Lung (tissue), 11 donors: ENCODE measurements at regions not wholly inside any gene's neighbourhood (a gene's known extent, or its start where the extent isn't known, plus 50 kb on each side); places are given as distances from the start of the nearest gene placed in this dataset.

ENCODE experiments used
- ATAC-seq: fragments of 200-7000 bp; cut with Tn5 transposase; one replicate; pipeline ENCODE4 v1.9.1; 2020; ENCODE audit warnings: moderate number of reproducible peaks; ENCODE audit not compliant: insufficient read depth, low FRiP score
- DNase-seq, 3 donors: peaks; one replicate each; pipeline ENCODE4 v3.0.0-alpha.2; 2013 to 2017
- H3K27ac ChIP-seq, 2 donors: one replicate each; pipeline ENCODE4 v1.5.1; 2013; ENCODE audit warnings: mild to moderate bottlenecking in 2 of 2, moderate library complexity in 2 of 2, control low read depth in 1 of 2, inconsistent platforms in 1 of 2, low read depth in 1 of 2, low read length in 1 of 2
- H3K27me3 ChIP-seq, 3 donors: one replicate each; pipeline ENCODE4 v1.5.1; 2013; ENCODE audit warnings: low read length in 2 of 3; ENCODE audit not compliant: control insufficient read depth in 3 of 3, insufficient read depth in 3 of 3
- H3K36me3 ChIP-seq, 4 donors: one replicate each; pipeline ENCODE4 v1.5.1; 2013; ENCODE audit warnings: low read length in 4 of 4, mild to moderate bottlenecking in 1 of 4, moderate library complexity in 1 of 4; ENCODE audit not compliant: control insufficient read depth in 4 of 4, insufficient read depth in 4 of 4
- H3K4me1 ChIP-seq, 5 donors: one replicate each; pipeline ENCODE4 v1.5.1; 2013; ENCODE audit warnings: low read length in 5 of 5, mild to moderate bottlenecking in 2 of 5, moderate library complexity in 1 of 5; ENCODE audit not compliant: control insufficient read depth in 5 of 5, insufficient read depth in 5 of 5
- H3K4me3 ChIP-seq: one replicate; pipeline ENCODE4 v1.5.1; 2013; ENCODE audit warnings: mild to moderate bottlenecking, control low read depth, moderate library complexity
- H3K9ac ChIP-seq, 2 donors: one replicate each; pipeline ENCODE4 v1.5.1; 2013; ENCODE audit warnings: low read length in 2 of 2, control low read depth in 1 of 2; ENCODE audit not compliant: insufficient read depth in 1 of 2
- H3K9me3 ChIP-seq, 4 donors: one replicate each; pipeline ENCODE4 v1.5.1; 2013; ENCODE audit warnings: low read length in 3 of 4, mild to moderate bottlenecking in 1 of 4, moderate library complexity in 1 of 4; ENCODE audit not compliant: control insufficient read depth in 4 of 4, insufficient read depth in 3 of 4
- CTCF ChIP-seq: IDR thresholded peaks from 2 replicates; pipeline ENCODE4 v1.5.1; 2012; ENCODE audit warnings: mild to moderate bottlenecking; ENCODE audit errors: control extremely low read depth, extremely low read depth
- WGBS, 2 donors: extraction: QIAGEN DNeasy Blood & Tissue Kit; methylation state at CpG; one replicate each; pipeline ENCODE4 v1.1.7; 2013; 5-methylcytosine and 5-hydroxymethylcytosine counted together
- donor health status: control.
- donor health status: control.
- donor health status: Bipolar disorder and iron deficiency.
- donor health status: healthy.
- donor health status: DM: yes; HTN: yes; CAD: no.

- peaks cover 0 to 3% (median 0%) of the 10 kb centered on the region in 4 donors for H3K9me3 ChIP-seq
- DNase-seq (no peak), ATAC-seq (no peak)
- H3K9ac ChIP-seq = no peak overlapping the region
- TF ChIP-seq CTCF = no peak
- whole genome bisulfite sequencing, 2 donors = 95% methylated on average over 7 of the region's 7 CpGs
- H3K27me3 ChIP-seq = no peaks in the 10 kb centered on the region
- no peak overlapping the region for H3K4me3 ChIP-seq
- no peak overlapping the region for H3K27ac ChIP-seq
- no peaks in the 10 kb centered on the region for H3K36me3 ChIP-seq
- H3K4me1 ChIP-seq = peaks cover 0 to 2% (median 0%) of the 10 kb centered on the region in 5 donors
These were observed 135.6 kb downstream of the TM9SF2 start for GRCh38 chr13:99636728-99637353.

- WGBS, 2 donors = 78 to 100% methylated on average over 1 of the region's 1 CpG
- Histone ChIP-seq H3K9ac (no peak overlapping the region), H3K27me3 (no peaks in the 10 kb centered on the region), H3K36me3 (no peaks in the 10 kb centered on the region), H3K9me3 (peaks cover 0 to 3% (median 0%) of the 10 kb centered on the region in 4 donors), H3K4me1 (peaks cover 0 to 2% (median 0%) of the 10 kb centered on the region in 5 donors), H3K27ac (no peak overlapping the region), H3K4me3 (no peak overlapping the region)
- TF ChIP-seq CTCF = no peak
- DNase-seq (no peak), ATAC-seq (no peak)
These were observed 135.0 kb downstream of the TM9SF2 start for GRCh38 chr13:99636306-99636705.

GRCh38 chr13:99634672-99635071 lies 133.4 kb downstream of the TM9SF2 start:
- H3K9ac ChIP-seq = no peak overlapping the region
- DNase-seq (no peak), ATAC-seq (no peak)
- TF ChIP-seq CTCF = no peak
- H3K36me3 ChIP-seq = no peaks in the 10 kb centered on the region
- no peak overlapping the region for H3K4me3 ChIP-seq
- H3K27ac ChIP-seq = no peak overlapping the region
- peaks cover 0 to 3% (median 0%) of the 10 kb centered on the region in 4 donors for H3K9me3 ChIP-seq
- 90 to 96% methylated on average over 7 of the region's 7 CpGs for WGBS, 2 donors
- H3K4me1 ChIP-seq = peaks cover 0 to 2% (median 0%) of the 10 kb centered on the region in 5 donors
- no peaks in the 10 kb centered on the region for H3K27me3 ChIP-seq
